ACC112 (cell line): ENCODE measurements at regions not wholly inside any gene's neighbourhood (a gene's known extent, or its start where the extent isn't known, plus 50 kb on each side); places are given as distances from the start of the nearest gene placed in this dataset.
A peak's percentile ranks its signal among the peaks of the same experiment; 100 is the strongest.

ENCODE experiments used
- H2AFZ ChIP-seq: fragments of 200-600 bp; sonication (generic); one replicate; pipeline ENCODE4 v1.6.0; 2017; ENCODE audit warnings: antibody characterized with exemption, low read length; ENCODE audit not compliant: unreplicated experiment
- H3K27ac ChIP-seq: fragments of 200-600 bp; sonication (generic); 2 replicates; pipeline ENCODE4 v1.5.1; 2014; ENCODE audit warnings: low read depth, mild to moderate bottlenecking, antibody characterized with exemption, low read length, moderate library complexity
- H3K27me3 ChIP-seq: fragments of 200-600 bp; sonication (generic); 2 replicates; pipeline ENCODE4 v1.6.1; 2014; ENCODE audit warnings: mild to moderate bottlenecking, antibody characterized with exemption, low read length, moderate library complexity, mixed read lengths; ENCODE audit not compliant: insufficient read depth
- H3K36me3 ChIP-seq: fragments of 200-600 bp; sonication (generic); 2 replicates; pipeline ENCODE4 v1.6.1; 2016; ENCODE audit warnings: mild to moderate bottlenecking, antibody characterized with exemption, low read length, moderate library complexity, mixed read lengths; ENCODE audit not compliant: insufficient read depth
- H3K4me1 ChIP-seq: fragments of 200-600 bp; sonication (generic); one replicate; pipeline ENCODE4 v1.6.1; 2016; ENCODE audit warnings: low read length, mixed read lengths; ENCODE audit not compliant: insufficient read depth, unreplicated experiment, control insufficient read depth
- H3K4me3 ChIP-seq: fragments of 200-600 bp; sonication (generic); 2 replicates; pipeline ENCODE4 v1.5.1; 2014; ENCODE audit warnings: mild to moderate bottlenecking, low read depth, low read length
- H3K79me2 ChIP-seq: fragments of 200-600 bp; sonication (generic); one replicate; pipeline ENCODE4 v1.6.0; 2016; ENCODE audit warnings: low read length; ENCODE audit not compliant: control insufficient read depth, unreplicated experiment, insufficient read depth

GRCh38 chr12:115440438-115440837, 756.5 kb upstream of the TBX3 start:
- no peaks in the 10 kb centered on the region for H3K27me3 ChIP-seq
- H3K27ac ChIP-seq: peak overlapping the region; percentile 35; the same call in 1 of the 2 replicates
- H3K79me2 ChIP-seq: no peaks in the 10 kb centered on the region
- no peak overlapping the region for H3K4me3 ChIP-seq
- H3K4me1 ChIP-seq: peaks cover 3% of the 10 kb centered on the region
- no peak overlapping the region for H2AFZ ChIP-seq
- H3K36me3 ChIP-seq: no peaks in the 10 kb centered on the region

GRCh38 chr12:115439008-115439601, 755.1 kb upstream of the TBX3 start:
- no peak overlapping the region for H3K4me3 ChIP-seq
- H3K27me3 ChIP-seq: no peaks in the 10 kb centered on the region

GRCh38 chr12:115438314-115438713, 754.3 kb upstream of the TBX3 start:
- no peaks in the 10 kb centered on the region for H3K27me3 ChIP-seq
- no peak overlapping the region for H2AFZ ChIP-seq
- no peaks in the 10 kb centered on the region for H3K79me2 ChIP-seq
- no peak overlapping the region for H3K4me3 ChIP-seq
- peaks cover 3% of the 10 kb centered on the region for H3K4me1 ChIP-seq
- no peak overlapping the region for H3K27ac ChIP-seq
- H3K36me3 ChIP-seq: no peaks in the 10 kb centered on the region

More at GRCh38 chr12:115439008-115439601, 755.1 kb upstream of the TBX3 start:
- no peaks in the 10 kb centered on the region for H3K79me2 ChIP-seq
- H3K4me1 ChIP-seq: peaks cover 3% of the 10 kb centered on the region
- no peak overlapping the region for H3K27ac ChIP-seq
- no peaks in the 10 kb centered on the region for H3K36me3 ChIP-seq
- H2AFZ ChIP-seq: no peak overlapping the region

- Histone ChIP-seq H2AFZ (no peak overlapping the region), H3K36me3 (no peaks in the 10 kb centered on the region), H3K27ac (no peak overlapping the region), H3K4me1 (peaks cover 3% of the 10 kb centered on the region), H3K27me3 (no peaks in the 10 kb centered on the region), H3K4me3 (no peak overlapping the region), H3K79me2 (no peaks in the 10 kb centered on the region)
These were observed 753.1 kb upstream of the TBX3 start for GRCh38 chr12:115437061-115437567.

- Histone ChIP-seq H3K27ac (no peak overlapping the region), H3K36me3 (no peaks in the 10 kb centered on the region), H3K79me2 (no peaks in the 10 kb centered on the region), H3K4me1 (no peaks in the 10 kb centered on the region), H3K27me3 (no peaks in the 10 kb centered on the region), H3K4me3 (no peak overlapping the region), H2AFZ (no peak overlapping the region)
These were observed 749.1 kb upstream of the TBX3 start for GRCh38 chr12:115433014-115433634.

- H3K27me3 ChIP-seq: no peaks in the 10 kb centered on the region
- H3K4me3 ChIP-seq: no peak overlapping the region
- H3K27ac ChIP-seq: no peak overlapping the region
- H3K4me1 ChIP-seq: no peaks in the 10 kb centered on the region
- no peaks in the 10 kb centered on the region for H3K36me3 ChIP-seq
- no peaks in the 10 kb centered on the region for H3K79me2 ChIP-seq
- H2AFZ ChIP-seq: no peak overlapping the region
These were observed 746.7 kb upstream of the TBX3 start for GRCh38 chr12:115430636-115431035.

- H2AFZ ChIP-seq: no peak overlapping the region
- H3K36me3 ChIP-seq: no peaks in the 10 kb centered on the region
- H3K79me2 ChIP-seq: no peaks in the 10 kb centered on the region
- no peak overlapping the region for H3K27ac ChIP-seq
- H3K4me3 ChIP-seq: no peak overlapping the region
- 0 out of 2 replicates have a peak, but pooled peaks cover under 1% of the 10 kb centered on the region for H3K27me3 ChIP-seq
- H3K4me1 ChIP-seq: no peaks in the 10 kb centered on the region
These were observed 742.8 kb upstream of the TBX3 start for GRCh38 chr12:115426732-115427131.

GRCh38 chr12:115424003-115424402, 740.0 kb upstream of the TBX3 start:
- no peaks in the 10 kb centered on the region for H3K4me1 ChIP-seq
- no peak overlapping the region for H2AFZ ChIP-seq
- no peak overlapping the region for H3K27ac ChIP-seq
- no peak overlapping the region for H3K4me3 ChIP-seq
- no peaks in the 10 kb centered on the region for H3K79me2 ChIP-seq
- H3K36me3 ChIP-seq: no peaks in the 10 kb centered on the region
- H3K27me3 ChIP-seq: 0 out of 2 replicates have a peak, but pooled peaks cover 2% of the 10 kb centered on the region

GRCh38 chr12:115423546-115423987, 739.6 kb upstream of the TBX3 start:
- Histone ChIP-seq H3K4me3 (no peak overlapping the region), H3K4me1 (no peaks in the 10 kb centered on the region), H3K27me3 (0 out of 2 replicates have a peak, but pooled peaks cover 2% of the 10 kb centered on the region), H3K27ac (no peak overlapping the region), H3K79me2 (no peaks in the 10 kb centered on the region), H2AFZ (no peak overlapping the region), H3K36me3 (no peaks in the 10 kb centered on the region)

GRCh38 chr12:115422845-115423545, 739.0 kb upstream of the TBX3 start:
- Histone ChIP-seq H3K4me1 (no peaks in the 10 kb centered on the region), H3K27ac (no peak overlapping the region), H3K27me3 (0 out of 2 replicates have a peak, but pooled peaks cover 2% of the 10 kb centered on the region), H2AFZ (no peak overlapping the region), H3K4me3 (no peak overlapping the region), H3K36me3 (no peaks in the 10 kb centered on the region), H3K79me2 (no peaks in the 10 kb centered on the region)
